ENCODE measurements at regions not wholly inside any gene's neighbourhood (a gene's known extent, or its start where the extent isn't known, plus 50 kb on each side); places are given as distances from the start of the nearest gene placed in this dataset.

- ATAC-seq, result no peak
- intact Hi-C loops (cut with DNase I), result no loop called here
- no peak for FAIRE-seq
- TF ChIP-seq, protein P1, sequence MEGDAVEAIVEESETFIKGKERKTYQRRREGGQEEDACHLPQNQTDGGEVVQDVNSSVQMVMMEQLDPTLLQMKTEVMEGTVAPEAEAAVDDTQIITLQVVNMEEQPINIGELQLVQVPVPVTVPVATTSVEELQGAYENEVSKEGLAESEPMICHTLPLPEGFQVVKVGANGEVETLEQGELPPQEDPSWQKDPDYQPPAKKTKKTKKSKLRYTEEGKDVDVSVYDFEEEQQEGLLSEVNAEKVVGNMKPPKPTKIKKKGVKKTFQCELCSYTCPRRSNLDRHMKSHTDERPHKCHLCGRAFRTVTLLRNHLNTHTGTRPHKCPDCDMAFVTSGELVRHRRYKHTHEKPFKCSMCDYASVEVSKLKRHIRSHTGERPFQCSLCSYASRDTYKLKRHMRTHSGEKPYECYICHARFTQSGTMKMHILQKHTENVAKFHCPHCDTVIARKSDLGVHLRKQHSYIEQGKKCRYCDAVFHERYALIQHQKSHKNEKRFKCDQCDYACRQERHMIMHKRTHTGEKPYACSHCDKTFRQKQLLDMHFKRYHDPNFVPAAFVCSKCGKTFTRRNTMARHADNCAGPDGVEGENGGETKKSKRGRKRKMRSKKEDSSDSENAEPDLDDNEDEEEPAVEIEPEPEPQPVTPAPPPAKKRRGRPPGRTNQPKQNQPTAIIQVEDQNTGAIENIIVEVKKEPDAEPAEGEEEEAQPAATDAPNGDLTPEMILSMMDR (IDR thresholded peaks at IDR 0.05), result no peak
- no peaks in the 10 kb centered on the region for H3K27me3 ChIP-seq
- no peak overlapping the region for H3K4me3 ChIP-seq
- H3K9me3 ChIP-seq, result no peaks in the 10 kb centered on the region
- no peaks in the 10 kb centered on the region for H3K4me1 ChIP-seq
- no peaks in the 10 kb centered on the region for H3K36me3 ChIP-seq
- no peak overlapping the region for H3K27ac ChIP-seq
- no peak for DNase-seq
- 92 to 96% methylated on average over 10 of the region's 10 CpGs for WGBS, 2 donors
These were observed 142.6 kb downstream of the KATNIP start for GRCh38 chr16:27692576-27692975.

DNA sequence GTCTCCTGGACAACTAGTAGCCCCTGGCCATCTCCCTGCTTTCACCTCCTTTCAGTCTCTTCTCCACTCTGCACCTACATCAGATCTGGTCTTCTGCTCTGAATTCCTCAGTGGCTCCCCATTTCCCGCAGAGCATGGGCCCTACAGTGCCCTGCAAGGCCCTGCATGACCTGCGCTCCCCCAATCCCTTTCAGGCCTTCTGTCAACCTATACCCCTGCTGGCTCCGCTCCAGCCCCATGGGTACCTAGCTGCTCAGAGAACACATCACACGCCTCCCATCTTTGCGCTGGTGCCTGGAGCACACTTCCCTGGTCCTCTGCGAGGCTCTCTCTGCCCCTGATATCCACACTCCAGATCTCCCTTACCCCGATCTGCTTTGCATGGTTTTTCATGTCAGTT, 145.2 kb downstream of the KATNIP start:
- WGBS, 2 donors, result 97 to 98% methylated on average over 7 of the region's 7 CpGs

DNA sequence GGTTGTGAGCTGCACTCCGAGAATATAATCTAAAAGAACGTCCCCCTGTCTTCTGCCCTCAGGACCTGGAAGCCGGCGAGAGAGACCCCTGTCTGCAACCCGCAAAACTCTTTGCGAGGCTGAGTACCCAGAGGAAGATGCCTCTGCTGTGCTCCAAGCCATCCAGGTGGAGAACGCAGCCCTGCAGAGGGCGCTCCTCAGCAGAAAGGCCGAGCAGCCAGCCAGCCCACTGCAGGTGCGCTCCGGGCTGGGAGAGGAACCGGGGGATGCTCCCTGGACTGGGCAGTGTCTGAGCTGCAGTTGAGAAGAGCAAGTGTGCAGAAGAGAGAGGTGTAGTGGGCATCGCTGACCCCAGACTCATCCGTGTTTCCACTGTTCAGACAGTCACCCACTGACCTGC, 148.3 kb downstream of the KATNIP start:
- intact Hi-C loops (cut with DNase I), result no loop called here

More for the DNA sequence above, 145.2 kb downstream of the KATNIP start:
- Histone ChIP-seq H3K4me3 (no peak overlapping the region), H3K9me3 (no peaks in the 10 kb centered on the region), H3K36me3 (peaks cover 0 to 4% (median 0%) of the 10 kb centered on the region in 3 donors), H3K27ac (no peak overlapping the region), H3K4me1 (no peaks in the 10 kb centered on the region), H3K27me3 (no peaks in the 10 kb centered on the region)
- FAIRE-seq (no peak), ATAC-seq (no peak), DNase-seq (no peak)
- intact Hi-C loops (cut with DNase I), result no loop called here
- TF ChIP-seq, protein P1 (IDR thresholded peaks at IDR 0.05), result no peak

DNA sequence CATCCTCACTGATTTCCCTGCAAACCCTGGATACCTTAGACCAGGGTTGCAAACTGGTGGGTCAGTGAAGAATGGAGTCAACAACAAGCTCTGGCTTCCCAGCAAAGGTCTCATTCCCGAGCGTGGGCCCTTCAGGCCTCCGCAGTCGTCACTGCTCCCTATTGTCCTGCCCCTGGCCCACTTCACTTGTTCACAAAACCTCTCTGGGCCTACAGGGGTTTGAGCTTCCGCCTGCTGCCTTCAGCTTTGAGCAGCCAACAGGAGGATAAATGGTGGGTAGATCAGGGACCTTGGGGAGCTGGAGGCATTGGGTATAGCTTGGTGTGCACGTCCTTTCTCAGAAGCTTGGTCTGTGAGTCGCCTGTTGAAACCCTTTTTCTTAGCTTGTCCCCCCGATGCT, 148.8 kb downstream of the KATNIP start:
- Histone ChIP-seq H3K27ac (no peak overlapping the region), H3K36me3 (peaks cover 0 to 4% (median 0%) of the 10 kb centered on the region in 3 donors), H3K9me3 (no peaks in the 10 kb centered on the region), H3K4me1 (no peaks in the 10 kb centered on the region), H3K27me3 (no peaks in the 10 kb centered on the region), H3K4me3 (no peak overlapping the region)
- TF ChIP-seq, protein P1 (IDR thresholded peaks at IDR 0.05), result no peak
- FAIRE-seq, result no peak
- WGBS, 2 donors, result 93 to 99% methylated on average over 8 of the region's 8 CpGs
- DNase-seq, result no peak
- no peak for ATAC-seq
- intact Hi-C loops (cut with DNase I), result no loop called here

More for the DNA sequence above, 148.3 kb downstream of the KATNIP start:
- Histone ChIP-seq H3K27me3 (no peaks in the 10 kb centered on the region), H3K36me3 (peaks cover 0 to 4% (median 0%) of the 10 kb centered on the region in 3 donors), H3K4me1 (no peaks in the 10 kb centered on the region), H3K4me3 (no peak overlapping the region), H3K9me3 (no peaks in the 10 kb centered on the region), H3K27ac (no peak overlapping the region)
- WGBS, 2 donors, result 83 to 89% methylated on average over 14 of the region's 14 CpGs
- TF ChIP-seq, protein P1 (IDR thresholded peaks at IDR 0.05), result no peak
- DNase-seq, result no peak
- FAIRE-seq, result no peak
- ATAC-seq, result no peak

GRCh38 chr16:27699540-27699939, 149.6 kb downstream of the KATNIP start:
- Histone ChIP-seq H3K27me3 (no peaks in the 10 kb centered on the region), H3K4me3 (no peak overlapping the region), H3K27ac (no peak overlapping the region), H3K9me3 (no peaks in the 10 kb centered on the region), H3K36me3 (peaks cover 0 to 4% (median 0%) of the 10 kb centered on the region in 3 donors), H3K4me1 (no peaks in the 10 kb centered on the region)
- intact Hi-C loops (cut with DNase I), result no loop called here
- ATAC-seq (no peak), FAIRE-seq (no peak), DNase-seq (no peak)
- 95 to 99% methylated on average over 7 of the region's 7 CpGs for WGBS, 2 donors
- TF ChIP-seq, protein P1 (IDR thresholded peaks at IDR 0.05), result no peak
